ENCODE measurements at regions not wholly inside any gene's neighbourhood (a gene's known extent, or its start where the extent isn't known, plus 50 kb on each side); places are given as distances from the start of the nearest gene placed in this dataset.

DNA sequence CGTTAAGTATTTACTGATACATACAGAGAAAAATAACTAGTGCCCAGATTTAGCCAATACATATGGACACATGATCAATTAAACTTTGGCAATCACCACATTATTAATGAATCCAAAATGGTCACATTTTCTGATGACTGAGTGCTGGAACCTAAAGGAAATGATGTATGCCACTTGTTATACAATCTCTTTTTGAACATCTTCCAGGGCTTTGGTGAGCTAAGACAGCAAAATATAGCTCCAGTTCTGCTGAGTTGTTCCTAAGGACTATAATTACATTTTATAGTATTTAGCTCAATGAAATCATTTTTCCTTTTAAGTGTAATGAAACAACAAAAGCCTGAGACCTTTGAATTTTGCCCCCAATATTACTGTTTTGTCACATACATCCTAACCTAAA lies 329.1 kb upstream of the ATP2B1 start:
- DNase-seq (ENCODE audit: extremely low read depth, insufficient read length), result no peak
- Histone ChIP-seq H3K4me3 (replicated peaks; ENCODE audit: low read depth, low read length) (no peak overlapping the region), H3K27me3 (replicated peaks; ENCODE audit: control insufficient read depth, insufficient read depth, low read length) (no peaks in the 10 kb centered on the region), H3K36me3 (ENCODE audit: control insufficient read depth, insufficient read depth, low read length) (no peaks in the 10 kb centered on the region)
- TF ChIP-seq CTCF (IDR thresholded peaks at IDR 0.05; ENCODE audit: insufficient read depth, low read length, poor library complexity, severe bottlenecking), result no peak

GRCh38 chr12:90036637-90037036 lies 328.0 kb upstream of the ATP2B1 start:
- DNase-seq (ENCODE audit: extremely low read depth, insufficient read length), result no peak
- Histone ChIP-seq H3K36me3 (ENCODE audit: control insufficient read depth, insufficient read depth, low read length) (no peaks in the 10 kb centered on the region), H3K27me3 (replicated peaks; ENCODE audit: control insufficient read depth, insufficient read depth, low read length) (no peaks in the 10 kb centered on the region), H3K4me3 (replicated peaks; ENCODE audit: low read depth, low read length) (no peak overlapping the region)
- no peak for TF ChIP-seq CTCF (IDR thresholded peaks at IDR 0.05; ENCODE audit: insufficient read depth, low read length, poor library complexity, severe bottlenecking)

DNA sequence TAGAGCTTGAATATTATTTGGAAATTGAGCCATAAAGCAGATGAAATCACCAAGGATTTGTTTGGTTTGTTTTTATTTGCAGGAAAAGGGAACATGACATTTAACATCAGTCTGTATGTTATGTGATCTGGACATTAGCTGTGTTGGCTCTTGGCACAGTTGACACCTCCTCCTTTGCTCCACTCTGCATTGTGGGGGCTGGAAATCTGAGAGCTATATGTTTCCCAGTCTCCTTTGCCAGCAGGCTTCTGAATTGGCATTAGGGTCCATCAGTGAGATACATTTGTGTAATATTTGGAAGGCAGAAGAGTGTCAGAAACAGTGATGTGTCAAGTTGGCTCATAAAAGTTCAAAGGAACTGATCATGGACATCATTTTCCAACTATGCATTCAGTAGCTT lies 322.1 kb upstream of the ATP2B1 start:
- TF ChIP-seq CTCF (IDR thresholded peaks at IDR 0.05; ENCODE audit: insufficient read depth, low read length, poor library complexity, severe bottlenecking), result no peak
- Histone ChIP-seq H3K36me3 (ENCODE audit: control insufficient read depth, insufficient read depth, low read length) (no peaks in the 10 kb centered on the region), H3K4me3 (replicated peaks; ENCODE audit: low read depth, low read length) (no peak overlapping the region), H3K27me3 (replicated peaks; ENCODE audit: control insufficient read depth, insufficient read depth, low read length) (no peaks in the 10 kb centered on the region)
- DNase-seq (ENCODE audit: extremely low read depth, insufficient read length), result no peak

DNA sequence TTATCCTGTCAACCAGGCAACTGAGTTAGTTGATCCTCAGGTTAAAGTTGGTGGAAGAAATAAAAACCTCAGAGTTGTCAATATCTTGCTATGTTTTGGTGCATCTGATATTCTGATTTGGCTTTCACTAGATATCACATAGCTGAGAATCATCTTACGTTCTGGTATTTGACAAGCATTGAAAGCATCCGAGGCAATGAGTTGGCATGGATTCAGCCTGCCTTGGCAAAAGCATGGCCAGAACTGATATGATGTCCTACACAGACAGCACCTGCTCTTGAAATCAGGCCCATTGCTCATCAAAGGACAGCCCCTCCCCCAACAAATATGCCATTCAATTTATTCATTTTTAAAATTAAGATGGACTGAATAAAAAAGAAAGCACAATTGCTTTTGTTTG lies 320.7 kb upstream of the ATP2B1 start:
- Histone ChIP-seq H3K4me3 (replicated peaks; ENCODE audit: low read depth, low read length) (no peak overlapping the region), H3K27me3 (replicated peaks; ENCODE audit: control insufficient read depth, insufficient read depth, low read length) (no peaks in the 10 kb centered on the region), H3K36me3 (ENCODE audit: control insufficient read depth, insufficient read depth, low read length) (no peaks in the 10 kb centered on the region)
- DNase-seq (ENCODE audit: extremely low read depth, insufficient read length), result no peak
- TF ChIP-seq CTCF (IDR thresholded peaks at IDR 0.05; ENCODE audit: insufficient read depth, low read length, poor library complexity, severe bottlenecking), result no peak

DNA sequence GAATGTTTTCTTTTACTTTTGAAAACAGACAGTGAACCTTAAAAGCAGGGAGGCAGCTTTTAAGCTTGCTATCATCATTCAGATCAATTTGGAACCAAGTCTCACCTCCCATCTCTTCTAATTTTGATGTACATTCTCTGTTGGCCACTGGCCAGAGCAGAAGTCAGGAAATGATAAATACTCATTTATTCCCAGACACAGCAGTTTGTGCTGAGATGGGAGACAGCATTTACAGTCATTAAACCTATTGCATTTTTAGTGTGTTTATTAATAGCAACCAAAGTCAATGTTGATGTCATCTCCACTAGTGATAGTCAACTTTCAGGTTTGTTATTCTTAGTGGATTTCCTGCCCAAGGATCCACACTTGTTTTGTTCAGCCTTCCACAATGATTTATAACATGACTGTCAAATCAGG lies 320.0 kb upstream of the ATP2B1 start:
- no peak overlapping the region for H3K4me3 ChIP-seq (replicated peaks; ENCODE audit: low read depth, low read length)
- H3K27me3 ChIP-seq (replicated peaks; ENCODE audit: control insufficient read depth, insufficient read depth, low read length), result no peaks in the 10 kb centered on the region
- no peaks in the 10 kb centered on the region for H3K36me3 ChIP-seq (ENCODE audit: control insufficient read depth, insufficient read depth, low read length)
- no peak for TF ChIP-seq CTCF (IDR thresholded peaks at IDR 0.05; ENCODE audit: insufficient read depth, low read length, poor library complexity, severe bottlenecking)
- DNase-seq (ENCODE audit: extremely low read depth, insufficient read length), result peak; percentile 10

- Histone ChIP-seq H3K36me3 (ENCODE audit: control insufficient read depth, insufficient read depth, low read length) (no peaks in the 10 kb centered on the region), H3K4me3 (replicated peaks; ENCODE audit: low read depth, low read length) (no peak overlapping the region), H3K27me3 (replicated peaks; ENCODE audit: control insufficient read depth, insufficient read depth, low read length) (no peaks in the 10 kb centered on the region)
- no peak for DNase-seq (ENCODE audit: extremely low read depth, insufficient read length)
- no peak for TF ChIP-seq CTCF (IDR thresholded peaks at IDR 0.05; ENCODE audit: insufficient read depth, low read length, poor library complexity, severe bottlenecking)
These were observed 319.4 kb upstream of the ATP2B1 start for GRCh38 chr12:90027889-90028634.
